Skeletal muscle tissue (tissue), 3 donors: ENCODE measurements at regions not wholly inside any gene's neighbourhood (a gene's known extent, or its start where the extent isn't known, plus 50 kb on each side); places are given as distances from the start of the nearest gene placed in this dataset.

Experiments used
- H3K27ac ChIP-seq: one replicate; pipeline ENCODE4 v1.7.0; 2013; ENCODE audit warnings: mild to moderate bottlenecking, low read depth, low read length, inconsistent platforms
- H3K27me3 ChIP-seq, 3 donors: one replicate each; pipeline ENCODE4 v1.7.0; 2013; ENCODE audit warnings: low read length in 3 of 3; ENCODE audit not compliant: control insufficient read depth in 3 of 3, insufficient read depth in 3 of 3
- H3K36me3 ChIP-seq, 3 donors: one replicate each; pipeline ENCODE4 v1.7.0; 2013; ENCODE audit warnings: low read length in 3 of 3; ENCODE audit not compliant: control insufficient read depth in 3 of 3, insufficient read depth in 3 of 3
- H3K4me1 ChIP-seq, 3 donors: one replicate each; pipeline ENCODE4 v1.7.0; 2013; ENCODE audit warnings: low read length in 3 of 3, mild to moderate bottlenecking in 3 of 3; ENCODE audit not compliant: control insufficient read depth in 3 of 3, insufficient read depth in 3 of 3
- H3K4me3 ChIP-seq, 3 donors: one replicate each; pipeline ENCODE4 v1.7.0; 2013; ENCODE audit warnings: low read length in 3 of 3
- H3K9ac ChIP-seq, 3 donors: one replicate each; pipeline ENCODE4 v1.7.0; 2013; ENCODE audit warnings: low read length in 3 of 3, mild to moderate bottlenecking in 3 of 3, moderate library complexity in 2 of 3, low read depth in 1 of 3
- H3K9me3 ChIP-seq, 3 donors: one replicate each; pipeline ENCODE4 v1.7.0; 2013; ENCODE audit warnings: low read length in 3 of 3; ENCODE audit not compliant: control insufficient read depth in 3 of 3
- donor health status: Osteomylitis.

DNA sequence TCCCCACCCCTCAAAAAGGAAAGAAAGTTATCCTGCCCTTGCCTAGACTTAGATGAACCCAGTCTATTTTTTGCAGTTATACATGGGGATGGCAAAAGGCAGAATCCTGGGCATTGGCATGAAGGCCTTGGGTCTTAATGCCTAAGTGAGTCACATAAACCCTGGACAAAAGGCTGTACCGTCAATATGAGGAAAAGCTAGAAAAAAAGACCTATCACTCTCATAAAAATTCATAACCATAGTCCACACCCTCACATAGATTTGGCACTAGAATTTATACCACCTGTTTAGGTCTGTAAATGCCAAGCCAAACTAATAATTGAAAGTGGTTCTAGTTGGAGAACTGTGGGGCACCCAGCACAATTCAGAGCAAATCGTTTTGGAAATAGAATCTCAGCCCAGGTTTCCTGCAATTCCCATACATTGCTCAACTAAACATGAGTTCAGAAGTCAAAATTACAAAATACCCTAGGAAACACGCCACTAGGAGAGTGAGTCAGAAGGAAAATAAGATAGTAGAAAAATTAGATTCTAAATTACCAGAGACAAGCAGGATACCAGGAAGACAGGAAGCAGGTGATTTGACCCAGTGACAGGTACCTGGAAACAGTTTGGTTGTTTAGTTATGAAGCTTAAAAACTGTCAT, 70.4 kb upstream of the FUCA2 start:
- Histone ChIP-seq H3K9me3 (peaks cover 0 to 2% (median 0%) of the 10 kb centered on the region in 3 donors), H3K36me3 (no peaks in the 10 kb centered on the region), H3K27me3 (no peaks in the 10 kb centered on the region), H3K4me3 (no peak overlapping the region), H3K9ac (no peak overlapping the region), H3K4me1 (peaks cover 0 to 3% (median 2%) of the 10 kb centered on the region in 3 donors), H3K27ac (no peak overlapping the region)

DNA sequence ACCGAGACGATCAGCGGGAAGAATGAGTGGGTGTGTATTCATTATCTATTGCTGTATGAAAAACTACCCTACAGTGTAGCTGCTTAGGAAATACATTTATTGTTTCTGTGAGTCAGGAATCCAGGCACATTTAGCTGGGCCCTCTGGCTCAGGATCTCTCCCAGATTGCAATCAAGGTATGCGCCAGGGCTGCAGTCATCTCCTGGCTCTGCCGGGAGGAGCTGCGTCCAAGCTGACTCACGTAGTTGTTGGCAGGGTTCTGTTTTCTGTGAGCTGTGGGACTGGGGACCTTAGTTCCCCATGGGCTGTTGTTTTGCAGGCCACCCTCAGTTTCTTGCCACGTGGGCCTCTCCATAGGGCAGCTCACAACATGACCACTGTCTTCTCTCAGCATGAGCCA, 68.2 kb upstream of the FUCA2 start:
- H3K9me3 ChIP-seq = no peaks in the 10 kb centered on the region
- H3K9ac ChIP-seq = no peak overlapping the region
- no peaks in the 10 kb centered on the region for H3K27me3 ChIP-seq
- no peak overlapping the region for H3K4me3 ChIP-seq
- H3K36me3 ChIP-seq = no peaks in the 10 kb centered on the region
- peaks cover 0 to 3% (median 2%) of the 10 kb centered on the region in 3 donors for H3K4me1 ChIP-seq
- H3K27ac ChIP-seq = no peak overlapping the region

DNA sequence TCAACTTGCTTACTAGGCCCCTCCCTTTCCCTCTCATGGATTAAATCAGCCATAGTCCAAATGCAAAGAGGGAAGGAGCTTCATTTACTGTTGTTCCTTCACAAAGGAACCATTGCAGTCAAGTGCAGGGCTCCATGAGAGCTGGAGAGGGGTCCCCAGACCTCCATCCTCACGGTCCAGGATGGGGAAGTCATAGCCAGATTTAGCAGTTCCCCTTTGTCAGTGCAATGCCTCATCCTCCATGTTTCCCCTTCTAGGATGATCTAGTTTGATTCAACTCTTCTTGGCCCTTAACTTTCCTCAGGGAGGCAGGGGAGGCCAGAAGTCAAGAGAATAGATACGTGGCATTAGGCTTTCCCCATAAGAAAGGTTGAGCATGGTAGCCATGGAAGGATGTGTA, 66.5 kb upstream of the FUCA2 start:
- Histone ChIP-seq H3K9ac (no peak overlapping the region), H3K36me3 (no peaks in the 10 kb centered on the region), H3K27me3 (no peaks in the 10 kb centered on the region), H3K27ac (no peak overlapping the region), H3K4me3 (no peak overlapping the region), H3K4me1 (peaks cover 0 to 3% (median 2%) of the 10 kb centered on the region in 3 donors), H3K9me3 (no peaks in the 10 kb centered on the region)

DNA sequence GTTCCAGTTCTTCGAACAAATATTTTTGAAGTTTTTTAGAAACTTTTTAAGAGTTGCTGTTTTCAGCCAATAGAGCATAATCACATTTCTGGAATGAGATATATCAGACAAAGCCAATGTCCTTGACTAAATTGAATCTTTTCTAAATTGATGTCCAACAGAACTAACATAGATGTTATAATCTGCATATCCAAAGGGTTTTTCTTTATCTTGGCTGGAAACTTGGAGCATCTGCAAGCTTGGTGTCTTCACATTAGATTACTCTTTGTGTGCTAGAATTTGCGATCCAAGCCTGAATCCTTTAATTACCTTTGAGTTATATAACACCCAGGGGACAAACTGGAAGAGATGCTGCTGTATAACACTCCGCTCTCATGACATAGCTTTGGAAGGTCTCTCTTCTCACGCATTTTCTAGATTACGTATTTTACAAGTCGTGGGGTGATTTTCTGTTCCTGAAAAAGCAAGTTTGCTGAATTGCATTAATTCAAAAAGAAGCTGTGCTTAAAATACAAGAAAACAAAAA, 64.4 kb upstream of the FUCA2 start:
- Histone ChIP-seq H3K4me3 (no peak overlapping the region), H3K9me3 (no peaks in the 10 kb centered on the region), H3K36me3 (no peaks in the 10 kb centered on the region), H3K4me1 (peaks cover 0 to 3% (median 2%) of the 10 kb centered on the region in 3 donors), H3K9ac (no peak overlapping the region), H3K27me3 (no peaks in the 10 kb centered on the region), H3K27ac (no peak overlapping the region)

DNA sequence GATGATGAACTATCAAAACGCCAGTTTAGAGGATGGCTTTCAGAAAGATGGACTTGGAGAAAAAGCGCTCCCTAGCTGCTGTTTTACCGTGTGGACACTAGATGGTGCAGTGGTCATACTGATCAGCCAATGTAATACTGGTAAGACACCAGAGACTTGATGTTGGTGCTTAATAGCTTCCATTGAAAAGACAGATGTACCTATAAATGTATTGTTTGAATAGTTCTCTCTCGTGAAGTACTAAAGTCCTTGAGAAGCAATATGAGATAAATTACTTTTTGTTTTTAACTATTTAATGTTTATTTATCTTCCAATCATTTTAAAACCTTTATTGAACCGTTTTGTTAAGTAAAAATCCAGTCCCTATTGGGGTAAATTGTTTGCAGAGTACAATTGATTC, 63.9 kb upstream of the FUCA2 start:
- H3K36me3 ChIP-seq = no peaks in the 10 kb centered on the region
- H3K4me3 ChIP-seq = no peak overlapping the region
- H3K9ac ChIP-seq = no peak overlapping the region
- H3K9me3 ChIP-seq = no peaks in the 10 kb centered on the region
- peaks cover 0 to 3% (median 2%) of the 10 kb centered on the region in 3 donors for H3K4me1 ChIP-seq
- H3K27ac ChIP-seq = no peak overlapping the region
- no peaks in the 10 kb centered on the region for H3K27me3 ChIP-seq

DNA sequence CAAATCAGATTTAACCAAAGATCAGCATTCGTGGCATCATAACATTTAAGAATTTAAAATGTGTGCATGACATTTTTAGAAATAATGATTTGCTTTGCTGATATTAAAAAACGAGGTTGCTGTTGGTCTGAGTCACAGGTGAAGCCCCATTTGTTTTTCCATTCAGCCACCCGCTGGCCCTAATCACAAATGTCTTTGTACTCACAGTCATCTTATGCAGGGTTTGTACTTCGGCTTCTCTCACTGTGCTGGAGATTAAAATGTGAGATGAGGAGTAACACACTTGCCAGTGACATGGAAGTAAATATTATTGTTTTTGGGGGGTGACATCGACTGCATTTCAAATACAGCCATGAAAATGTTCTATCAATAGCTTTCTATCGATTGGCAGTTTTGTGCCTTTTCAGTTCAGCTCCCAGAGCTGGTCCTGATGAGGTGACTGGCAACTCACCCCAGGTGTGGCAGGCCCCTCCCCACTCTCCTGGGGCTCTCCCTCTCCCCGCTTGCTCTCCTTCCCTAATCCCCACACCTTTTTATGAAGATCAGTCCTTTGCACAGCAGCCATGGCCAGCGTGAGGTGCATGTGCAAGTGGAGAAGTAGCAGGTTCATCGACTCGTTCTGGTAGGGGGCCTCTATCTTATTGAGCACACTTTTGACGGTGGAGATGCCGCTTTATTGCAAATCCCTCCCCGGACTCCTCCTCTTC, 58.8 kb upstream of the FUCA2 start:
- Histone ChIP-seq H3K27me3 (no peaks in the 10 kb centered on the region), H3K27ac (no peak overlapping the region), H3K4me3 (no peak overlapping the region), H3K4me1 (no peaks in the 10 kb centered on the region), H3K36me3 (no peaks in the 10 kb centered on the region), H3K9ac (no peak overlapping the region), H3K9me3 (no peaks in the 10 kb centered on the region)

DNA sequence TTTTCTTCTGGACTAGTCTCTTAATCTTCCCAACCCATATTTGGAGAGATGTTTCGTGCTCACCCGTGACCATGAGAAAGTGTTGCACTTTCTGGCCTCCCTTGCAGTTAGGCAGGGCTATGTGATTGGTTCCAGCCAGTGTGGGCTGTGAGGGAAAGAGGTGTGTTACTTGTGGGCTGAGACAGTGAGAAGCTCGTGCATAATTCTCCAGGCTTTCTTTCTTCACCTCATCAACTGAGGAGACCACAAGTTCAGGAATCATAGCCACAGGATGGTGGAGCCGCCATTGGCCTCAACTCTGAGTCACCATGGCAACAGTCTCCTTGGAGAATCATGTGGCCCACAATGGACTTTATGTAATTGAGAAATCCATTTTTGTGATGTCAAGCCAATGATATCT, 57.5 kb upstream of the FUCA2 start:
- Histone ChIP-seq H3K27me3 (no peaks in the 10 kb centered on the region), H3K27ac (no peak overlapping the region), H3K9me3 (no peaks in the 10 kb centered on the region), H3K9ac (no peak overlapping the region), H3K4me1 (no peaks in the 10 kb centered on the region), H3K4me3 (no peak overlapping the region), H3K36me3 (no peaks in the 10 kb centered on the region)

DNA sequence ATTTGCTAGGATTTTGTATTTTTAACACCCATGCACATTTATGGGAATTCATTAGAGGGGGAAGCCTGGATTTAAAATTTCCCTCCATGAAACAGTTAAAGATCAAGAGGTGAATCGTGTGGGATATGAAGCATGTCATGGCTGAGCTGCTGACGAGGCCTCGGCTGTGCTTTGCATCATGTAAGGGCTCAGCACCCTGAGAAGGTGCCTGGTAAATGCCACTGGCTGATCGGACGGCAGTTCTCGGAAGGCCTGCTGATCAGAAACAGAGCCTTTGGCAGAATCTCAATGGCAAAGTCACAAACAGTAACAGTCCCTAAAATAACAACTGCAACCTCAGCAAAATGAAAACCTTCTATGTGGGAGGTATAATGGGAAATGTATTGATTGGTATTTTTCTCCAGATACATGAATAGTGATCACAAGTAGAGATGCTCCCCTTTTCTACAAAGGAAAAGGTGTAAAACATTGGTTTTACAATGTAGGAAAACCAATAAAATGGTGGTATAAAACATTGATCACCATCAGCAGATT, 53.0 kb upstream of the FUCA2 start:
- Histone ChIP-seq H3K4me3 (no peak overlapping the region), H3K36me3 (no peaks in the 10 kb centered on the region), H3K9ac (no peak overlapping the region), H3K4me1 (no peaks in the 10 kb centered on the region), H3K27me3 (no peaks in the 10 kb centered on the region), H3K9me3 (no peaks in the 10 kb centered on the region), H3K27ac (no peak overlapping the region)

DNA sequence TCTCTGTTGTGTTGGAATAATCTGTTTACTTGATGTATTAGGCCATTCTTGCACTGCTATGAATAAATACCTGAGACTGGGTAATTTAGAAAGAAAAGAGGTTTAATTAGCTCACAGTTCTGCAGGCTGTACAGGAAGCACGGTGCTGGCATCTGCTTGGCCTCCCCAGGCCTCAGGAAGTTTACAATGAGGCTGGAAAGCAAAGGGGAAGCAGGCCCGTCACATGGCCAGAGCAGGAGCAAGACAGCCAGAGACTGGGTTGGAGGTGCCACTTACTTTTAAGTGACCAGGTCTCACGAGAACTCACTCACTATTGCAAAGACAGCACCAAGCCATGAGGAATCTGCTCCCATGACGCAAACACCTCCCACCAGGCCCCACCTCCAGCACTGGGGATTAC, 50.6 kb upstream of the FUCA2 start:
- no peaks in the 10 kb centered on the region for H3K4me1 ChIP-seq
- H3K9me3 ChIP-seq = no peaks in the 10 kb centered on the region
- H3K27ac ChIP-seq = no peak overlapping the region
- no peak overlapping the region for H3K4me3 ChIP-seq
- H3K9ac ChIP-seq = no peak overlapping the region
- H3K27me3 ChIP-seq = no peaks in the 10 kb centered on the region
- no peaks in the 10 kb centered on the region for H3K36me3 ChIP-seq
